GM12872 (cell line): ENCODE measurements at regions not wholly inside any gene's neighbourhood (a gene's known extent, or its start where the extent isn't known, plus 50 kb on each side); places are given as distances from the start of the nearest gene placed in this dataset.

Experiments
- CTCF ChIP-seq: IDR thresholded peaks from 3 replicates; pipeline ENCODE4 v1.5.1; 2011; ENCODE audit warnings: low read depth, mild to moderate bottlenecking, low read length, moderate library complexity; ENCODE audit not compliant: insufficient read depth

- TF ChIP-seq CTCF, result no peak
These were observed 128.0 kb upstream of the VSTM2B start for GRCh38 chr19:29397748-29398147.

- no peak for TF ChIP-seq CTCF
These were observed 126.0 kb upstream of the VSTM2B start for GRCh38 chr19:29399804-29400203.

GRCh38 chr19:29400917-29401711 is 124.7 kb upstream of the VSTM2B start:
- no peak for TF ChIP-seq CTCF

- no peak for TF ChIP-seq CTCF
These were observed 123.9 kb upstream of the VSTM2B start for GRCh38 chr19:29401712-29402421.

GRCh38 chr19:29402563-29402962 is 123.2 kb upstream of the VSTM2B start:
- no peak for TF ChIP-seq CTCF

GRCh38 chr19:29404015-29404414 is 121.8 kb upstream of the VSTM2B start:
- no peak for TF ChIP-seq CTCF

GRCh38 chr19:29404951-29405727 is 120.7 kb upstream of the VSTM2B start:
- no peak for TF ChIP-seq CTCF
